ENCODE measurements at regions not wholly inside any gene's neighbourhood (a gene's known extent, or its start where the extent isn't known, plus 50 kb on each side); places are given as distances from the start of the nearest gene placed in this dataset.

GRCh38 chr3:33971055-33971454 is 172.6 kb downstream of the PDCD6IP start:
- ATAC-seq, result no peak
- Histone ChIP-seq H3K4me1 (no peaks in the 10 kb centered on the region), H3K36me3 (no peaks in the 10 kb centered on the region), H3K4me3 (no peak overlapping the region), H3K27ac (no peak overlapping the region), H3K27me3 (no peaks in the 10 kb centered on the region), H3K9me3 (peaks cover 0 to 20% (median 0%) of the 10 kb centered on the region in 11 donors)
- intact Hi-C loops (cut with DNase I), result no loop called here
- 91 to 95% methylated on average over 1 of the region's 1 CpG for WGBS, 2 donors
- TF ChIP-seq, protein P1, sequence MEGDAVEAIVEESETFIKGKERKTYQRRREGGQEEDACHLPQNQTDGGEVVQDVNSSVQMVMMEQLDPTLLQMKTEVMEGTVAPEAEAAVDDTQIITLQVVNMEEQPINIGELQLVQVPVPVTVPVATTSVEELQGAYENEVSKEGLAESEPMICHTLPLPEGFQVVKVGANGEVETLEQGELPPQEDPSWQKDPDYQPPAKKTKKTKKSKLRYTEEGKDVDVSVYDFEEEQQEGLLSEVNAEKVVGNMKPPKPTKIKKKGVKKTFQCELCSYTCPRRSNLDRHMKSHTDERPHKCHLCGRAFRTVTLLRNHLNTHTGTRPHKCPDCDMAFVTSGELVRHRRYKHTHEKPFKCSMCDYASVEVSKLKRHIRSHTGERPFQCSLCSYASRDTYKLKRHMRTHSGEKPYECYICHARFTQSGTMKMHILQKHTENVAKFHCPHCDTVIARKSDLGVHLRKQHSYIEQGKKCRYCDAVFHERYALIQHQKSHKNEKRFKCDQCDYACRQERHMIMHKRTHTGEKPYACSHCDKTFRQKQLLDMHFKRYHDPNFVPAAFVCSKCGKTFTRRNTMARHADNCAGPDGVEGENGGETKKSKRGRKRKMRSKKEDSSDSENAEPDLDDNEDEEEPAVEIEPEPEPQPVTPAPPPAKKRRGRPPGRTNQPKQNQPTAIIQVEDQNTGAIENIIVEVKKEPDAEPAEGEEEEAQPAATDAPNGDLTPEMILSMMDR (IDR thresholded peaks at IDR 0.05), result no peak
- no peak for DNase-seq

- H3K9me3 ChIP-seq, result peaks cover 0 to 10% (median 0%) of the 10 kb centered on the region in 11 donors
- intact Hi-C loops (cut with DNase I), result no loop called here
- no peak overlapping the region for H3K4me3 ChIP-seq
- WGBS, 2 donors, result 89 to 92% methylated on average over 4 of the region's 4 CpGs
- TF ChIP-seq, protein P1 (IDR thresholded peaks at IDR 0.05), result no peak
- H3K36me3 ChIP-seq, result no peaks in the 10 kb centered on the region
- ATAC-seq, result no peak
- no peaks in the 10 kb centered on the region for H3K4me1 ChIP-seq
- no peaks in the 10 kb centered on the region for H3K27me3 ChIP-seq
- no peak overlapping the region for H3K27ac ChIP-seq
- no peak for DNase-seq
These were observed 177.0 kb downstream of the PDCD6IP start for GRCh38 chr3:33975463-33975862.

DNA sequence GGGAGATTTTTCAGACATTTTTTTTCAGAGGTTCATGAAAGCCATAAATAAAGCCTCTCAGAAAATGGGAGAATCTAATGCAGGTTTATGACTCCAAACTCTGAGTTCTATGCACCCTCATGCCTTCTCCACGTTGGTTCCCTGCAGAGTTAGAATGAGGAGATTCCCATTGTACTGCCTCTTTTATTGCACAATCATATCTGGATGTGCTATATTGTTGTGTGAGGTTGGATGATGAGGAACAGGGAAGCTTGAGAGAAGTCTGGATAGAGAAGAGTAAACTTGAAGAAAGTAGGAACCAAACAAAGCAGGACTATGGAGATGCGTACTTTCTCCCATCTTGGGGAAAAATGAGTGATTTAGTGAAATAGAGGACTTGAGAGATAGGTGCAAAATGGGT is 178.8 kb downstream of the PDCD6IP start:
- no peak for DNase-seq
- peaks cover 0 to 5% (median 0%) of the 10 kb centered on the region in 11 donors for H3K9me3 ChIP-seq
- ATAC-seq, result no peak
- H3K27me3 ChIP-seq, result no peaks in the 10 kb centered on the region
- TF ChIP-seq, protein P1 (IDR thresholded peaks at IDR 0.05), result no peak
- H3K4me3 ChIP-seq, result no peak overlapping the region
- no peak overlapping the region for H3K27ac ChIP-seq
- intact Hi-C loops (cut with DNase I), result no loop called here
- H3K36me3 ChIP-seq, result no peaks in the 10 kb centered on the region
- WGBS, 2 donors, result 66 to 71% methylated on average over 2 of the region's 2 CpGs
- H3K4me1 ChIP-seq, result no peaks in the 10 kb centered on the region

GRCh38 chr3:33980252-33980651 is 181.8 kb downstream of the PDCD6IP start:
- H3K27me3 ChIP-seq, result no peaks in the 10 kb centered on the region
- no peaks in the 10 kb centered on the region for H3K36me3 ChIP-seq
- 32 to 33% methylated on average over 3 of the region's 3 CpGs for WGBS, 2 donors
- TF ChIP-seq, protein P1 (IDR thresholded peaks at IDR 0.05), result peak in 7 of 9 donors; percentile 12 to 50 (median 35)
- H3K9me3 ChIP-seq, result peaks cover 0 to 16% (median 0%) of the 10 kb centered on the region in 11 donors
- intact Hi-C loops (cut with DNase I), result no loop called here
- H3K27ac ChIP-seq, result no peak overlapping the region
- DNase-seq (no peak), ATAC-seq (no peak)
- H3K4me1 ChIP-seq, result no peaks in the 10 kb centered on the region
- H3K4me3 ChIP-seq, result no peak overlapping the region

All from heart right ventricle (tissue), 16 donors.